PC-9 (cell line): ENCODE measurements at regions not wholly inside any gene's neighbourhood (a gene's known extent, or its start where the extent isn't known, plus 50 kb on each side); places are given as distances from the start of the nearest gene placed in this dataset.

ENCODE experiments used
- EZH2 ChIP-seq: fragments of 200-600 bp; sonication (generic); IDR thresholded peaks from 2 replicates; pipeline ENCODE4 v1.8.0; 2017; ENCODE audit warnings: antibody characterized with exemption, low read depth
- TF ChIP-seq, protein P1 (sequence below): fragments of 200-600 bp; sonication (generic); conservative IDR thresholded peaks from 2 replicates; pipeline ENCODE4 v1.6.1; 2017; ENCODE audit warnings: mixed run types, antibody characterized with exemption, mild to moderate bottlenecking, moderate library complexity

DNA sequence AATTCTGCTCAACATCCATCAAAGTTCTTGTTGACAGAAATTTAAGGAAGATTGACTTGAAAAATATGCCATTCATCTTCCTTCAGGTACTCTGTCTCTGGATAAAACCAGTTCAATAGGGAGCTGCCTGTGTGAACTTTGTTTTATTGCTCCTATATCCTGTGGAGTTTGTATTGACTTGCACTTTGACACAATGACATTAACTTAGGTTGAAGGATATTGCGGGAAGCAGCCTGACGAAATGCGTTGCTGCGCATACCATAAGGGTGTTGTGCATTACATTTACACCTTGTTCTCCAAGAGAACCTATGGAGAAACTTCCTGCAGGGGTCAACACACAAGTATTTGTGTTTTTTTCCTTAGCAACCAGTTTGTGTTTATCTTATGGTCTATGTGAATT, 185.4 kb upstream of the GRIK2 start:
- TF ChIP-seq EZH2, result no peak
- TF ChIP-seq, protein P1, sequence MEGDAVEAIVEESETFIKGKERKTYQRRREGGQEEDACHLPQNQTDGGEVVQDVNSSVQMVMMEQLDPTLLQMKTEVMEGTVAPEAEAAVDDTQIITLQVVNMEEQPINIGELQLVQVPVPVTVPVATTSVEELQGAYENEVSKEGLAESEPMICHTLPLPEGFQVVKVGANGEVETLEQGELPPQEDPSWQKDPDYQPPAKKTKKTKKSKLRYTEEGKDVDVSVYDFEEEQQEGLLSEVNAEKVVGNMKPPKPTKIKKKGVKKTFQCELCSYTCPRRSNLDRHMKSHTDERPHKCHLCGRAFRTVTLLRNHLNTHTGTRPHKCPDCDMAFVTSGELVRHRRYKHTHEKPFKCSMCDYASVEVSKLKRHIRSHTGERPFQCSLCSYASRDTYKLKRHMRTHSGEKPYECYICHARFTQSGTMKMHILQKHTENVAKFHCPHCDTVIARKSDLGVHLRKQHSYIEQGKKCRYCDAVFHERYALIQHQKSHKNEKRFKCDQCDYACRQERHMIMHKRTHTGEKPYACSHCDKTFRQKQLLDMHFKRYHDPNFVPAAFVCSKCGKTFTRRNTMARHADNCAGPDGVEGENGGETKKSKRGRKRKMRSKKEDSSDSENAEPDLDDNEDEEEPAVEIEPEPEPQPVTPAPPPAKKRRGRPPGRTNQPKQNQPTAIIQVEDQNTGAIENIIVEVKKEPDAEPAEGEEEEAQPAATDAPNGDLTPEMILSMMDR, result no peak
